Thoracic aorta (tissue), 2 donors: ENCODE measurements at regions not wholly inside any gene's neighbourhood (a gene's known extent, or its start where the extent isn't known, plus 50 kb on each side); places are given as distances from the start of the nearest gene placed in this dataset.

Experiments
- ATAC-seq: fragments of 150-250 bp; one replicate; pipeline ENCODE4 v1.8.0; 2017; ENCODE audit warnings: low read depth; ENCODE audit not compliant: insufficient number of reproducible peaks, low FRiP score
- DNase-seq: peaks from one replicate; pipeline ENCODE4 v3.0.0-alpha.2; 2020; ENCODE audit warnings: low spot score
- H3K27ac ChIP-seq, 2 donors: fragments of 200-600 bp; sonication (generic); 1 replicate in 1 of 2; 2 replicates in 1 of 2; pipeline ENCODE4 v1.5.1; 2016; ENCODE audit warnings: mild to moderate bottlenecking in 2 of 2, moderate library complexity in 2 of 2
- H3K27me3 ChIP-seq: fragments of 200-600 bp; sonication (generic); replicated peaks from 2 replicates; pipeline ENCODE4 v1.6.0; 2016; ENCODE audit warnings: mild to moderate bottlenecking; ENCODE audit not compliant: insufficient read depth
- H3K36me3 ChIP-seq: fragments of 200-600 bp; sonication (generic); one replicate; pipeline ENCODE4 v1.5.1; 2016
- H3K4me1 ChIP-seq, 2 donors: fragments of 200-600 bp; sonication (generic); 1 replicate in 1 of 2; 2 replicates in 1 of 2; pipeline versions ENCODE4 v1.5.1 to v1.6.0; 2016; ENCODE audit warnings: low read depth in 2 of 2, mild to moderate bottlenecking in 1 of 2; ENCODE audit not compliant: control insufficient read depth in 1 of 2
- H3K4me3 ChIP-seq: fragments of 200-600 bp; sonication (generic); 2 replicates; pipeline ENCODE4 v1.5.1; 2016; ENCODE audit warnings: mild to moderate bottlenecking
- H3K9me3 ChIP-seq: fragments of 200-600 bp; sonication (generic); 2 replicates; pipeline ENCODE4 v1.5.1; 2016
- TF ChIP-seq, protein P1 (sequence below): fragments of 200-600 bp; sonication (generic); IDR thresholded peaks from one replicate; pipeline ENCODE4 v1.5.1; 2019; ENCODE audit warnings: antibody characterized with exemption

GRCh38 chr4:59369229-59369628 is 1830.9 kb upstream of the ADGRL3 start:
- TF ChIP-seq, protein P1, sequence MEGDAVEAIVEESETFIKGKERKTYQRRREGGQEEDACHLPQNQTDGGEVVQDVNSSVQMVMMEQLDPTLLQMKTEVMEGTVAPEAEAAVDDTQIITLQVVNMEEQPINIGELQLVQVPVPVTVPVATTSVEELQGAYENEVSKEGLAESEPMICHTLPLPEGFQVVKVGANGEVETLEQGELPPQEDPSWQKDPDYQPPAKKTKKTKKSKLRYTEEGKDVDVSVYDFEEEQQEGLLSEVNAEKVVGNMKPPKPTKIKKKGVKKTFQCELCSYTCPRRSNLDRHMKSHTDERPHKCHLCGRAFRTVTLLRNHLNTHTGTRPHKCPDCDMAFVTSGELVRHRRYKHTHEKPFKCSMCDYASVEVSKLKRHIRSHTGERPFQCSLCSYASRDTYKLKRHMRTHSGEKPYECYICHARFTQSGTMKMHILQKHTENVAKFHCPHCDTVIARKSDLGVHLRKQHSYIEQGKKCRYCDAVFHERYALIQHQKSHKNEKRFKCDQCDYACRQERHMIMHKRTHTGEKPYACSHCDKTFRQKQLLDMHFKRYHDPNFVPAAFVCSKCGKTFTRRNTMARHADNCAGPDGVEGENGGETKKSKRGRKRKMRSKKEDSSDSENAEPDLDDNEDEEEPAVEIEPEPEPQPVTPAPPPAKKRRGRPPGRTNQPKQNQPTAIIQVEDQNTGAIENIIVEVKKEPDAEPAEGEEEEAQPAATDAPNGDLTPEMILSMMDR: no peak
- Histone ChIP-seq H3K27me3 (no peaks in the 10 kb centered on the region), H3K27ac (no peak overlapping the region), H3K36me3 (no peaks in the 10 kb centered on the region), H3K9me3 (no peaks in the 10 kb centered on the region), H3K4me3 (no peak overlapping the region), H3K4me1 (no peaks in the 10 kb centered on the region)
- no peak for ATAC-seq
- no peak for DNase-seq

GRCh38 chr4:59374416-59374815 is 1825.7 kb upstream of the ADGRL3 start:
- TF ChIP-seq, protein P1: no peak
- H3K36me3 ChIP-seq: no peaks in the 10 kb centered on the region
- no peaks in the 10 kb centered on the region for H3K4me1 ChIP-seq
- no peak for ATAC-seq
- H3K27ac ChIP-seq: no peak overlapping the region
- no peak for DNase-seq
- H3K27me3 ChIP-seq: no peaks in the 10 kb centered on the region
- H3K9me3 ChIP-seq: no peaks in the 10 kb centered on the region
- no peak overlapping the region for H3K4me3 ChIP-seq

DNA sequence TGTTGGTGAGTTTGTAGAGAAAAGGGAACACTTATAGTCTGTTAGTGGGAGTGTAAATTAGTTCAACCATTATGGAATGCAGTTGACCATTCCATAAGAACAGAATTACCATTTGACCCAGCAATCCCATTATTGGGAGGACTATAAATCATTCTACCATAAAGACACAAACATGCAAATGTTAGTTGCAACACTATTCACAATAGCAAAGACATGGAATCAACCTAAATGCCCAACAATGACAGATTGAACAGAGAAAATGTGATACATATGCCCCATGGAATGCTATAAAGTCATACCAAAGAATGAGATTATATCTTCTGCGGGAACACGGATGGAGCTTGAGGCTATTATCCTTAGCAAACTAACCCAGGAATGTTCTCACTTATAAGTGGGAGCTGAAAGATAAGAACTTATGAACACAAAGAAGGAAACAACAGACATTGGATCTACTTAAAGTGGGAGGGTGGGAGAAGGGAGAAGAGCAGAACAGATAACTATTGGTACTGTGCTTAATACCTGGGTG is 1819.2 kb upstream of the ADGRL3 start:
- H3K4me1 ChIP-seq: no peaks in the 10 kb centered on the region
- TF ChIP-seq, protein P1: no peak
- H3K9me3 ChIP-seq: no peaks in the 10 kb centered on the region
- H3K27ac ChIP-seq: no peak overlapping the region
- no peaks in the 10 kb centered on the region for H3K27me3 ChIP-seq
- DNase-seq (no peak), ATAC-seq (no peak)
- H3K36me3 ChIP-seq: no peaks in the 10 kb centered on the region
- no peak overlapping the region for H3K4me3 ChIP-seq

DNA sequence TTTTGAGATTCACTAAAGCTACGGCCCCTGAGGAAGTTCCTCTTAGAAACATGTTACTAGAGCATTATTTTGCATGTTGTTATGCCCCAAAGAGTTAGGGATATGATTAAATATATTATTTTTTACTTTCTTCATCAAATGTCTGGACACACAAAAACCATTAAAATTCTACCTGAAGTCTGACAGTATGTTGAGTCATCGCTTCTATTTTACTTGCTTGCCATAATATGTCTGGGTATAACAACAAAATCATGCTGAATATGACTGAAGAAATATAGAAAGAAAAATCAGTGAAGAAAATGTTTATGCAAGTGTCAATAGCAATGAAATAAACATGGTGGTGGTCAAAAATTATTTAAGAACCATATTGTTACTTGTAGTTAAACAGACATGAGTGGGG is 1818.5 kb upstream of the ADGRL3 start:
- Histone ChIP-seq H3K27ac (no peak overlapping the region), H3K9me3 (no peaks in the 10 kb centered on the region), H3K27me3 (no peaks in the 10 kb centered on the region), H3K36me3 (no peaks in the 10 kb centered on the region), H3K4me1 (no peaks in the 10 kb centered on the region), H3K4me3 (no peak overlapping the region)
- TF ChIP-seq, protein P1: no peak
- DNase-seq: no peak
- ATAC-seq: no peak

DNA sequence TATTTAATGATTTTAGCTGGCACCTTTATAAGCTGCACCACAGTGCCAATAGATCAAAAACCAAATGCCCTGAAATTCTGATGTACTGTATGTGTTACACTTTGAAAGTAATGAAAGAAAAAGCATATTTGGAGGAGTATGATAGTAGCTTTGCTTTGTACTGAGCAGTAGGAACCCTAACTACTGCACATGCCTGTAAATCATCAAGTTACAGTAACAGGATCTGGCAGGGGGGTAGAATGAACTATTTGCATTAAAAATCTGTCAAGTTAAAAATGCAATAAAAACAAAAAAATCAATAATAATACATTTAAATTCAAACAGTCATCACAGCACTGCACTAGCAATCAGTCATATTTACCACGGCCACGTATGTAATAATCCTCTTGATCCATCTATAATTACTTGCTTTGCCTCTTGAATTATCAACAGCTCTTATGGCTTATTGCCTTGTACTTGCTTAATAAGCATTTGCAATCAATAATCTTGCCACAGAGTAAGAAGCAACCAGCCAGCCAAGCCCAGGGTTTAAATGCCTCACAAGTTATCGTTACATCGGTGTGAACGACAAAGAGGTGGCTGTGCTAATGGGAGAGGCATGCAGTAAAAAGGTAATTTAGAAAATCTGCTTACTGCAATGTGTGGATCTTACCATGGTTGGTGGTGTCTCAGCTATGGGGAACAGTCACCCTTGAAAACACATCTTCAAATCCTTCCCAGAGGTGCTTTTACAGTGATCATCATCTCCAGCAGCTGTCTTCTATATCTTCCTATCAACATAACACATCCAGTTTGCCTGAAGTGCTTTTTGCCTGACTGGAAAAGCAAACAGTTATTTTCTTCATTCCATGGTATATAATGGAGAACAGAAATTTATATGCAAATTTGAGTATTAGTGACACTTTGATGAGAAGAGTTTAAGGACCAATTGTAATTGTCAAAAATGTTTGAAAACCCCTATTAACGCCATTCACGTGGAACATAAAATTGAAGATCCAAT is 1812.1 kb upstream of the ADGRL3 start:
- no peak for DNase-seq
- no peak overlapping the region for H3K4me3 ChIP-seq
- ATAC-seq: no peak
- H3K36me3 ChIP-seq: no peaks in the 10 kb centered on the region
- TF ChIP-seq, protein P1: no peak
- H3K27ac ChIP-seq: no peak overlapping the region
- H3K4me1 ChIP-seq: no peaks in the 10 kb centered on the region
- no peaks in the 10 kb centered on the region for H3K27me3 ChIP-seq
- H3K9me3 ChIP-seq: no peaks in the 10 kb centered on the region
